PC-9 (cell line): ENCODE measurements at regions not wholly inside any gene's neighbourhood (a gene's known extent, or its start where the extent isn't known, plus 50 kb on each side); places are given as distances from the start of the nearest gene placed in this dataset.

Source experiments
- BruUV-seq: library from RNA; stranded (reverse); fragments of 400-500 nt; replicated peaks from 2 replicates; lab custom pipeline; 2021; lab: Mats Ljungman, UMichigan
- CTCF ChIA-PET: fragments of 300-600 bp; sonication (Branson Sonifier 250); formaldehyde crosslinking; loops from one replicate; lab custom pipeline; 2022; ENCODE audit warnings: antibody characterized with exemption; lab: Charles Lee
- POLR2A ChIA-PET: fragments of 300-600 bp; sonication (Branson Sonifier 250); formaldehyde crosslinking; loops from one replicate; lab custom pipeline; 2022; ENCODE audit warnings: antibody characterized with exemption; ENCODE audit not compliant: unreplicated experiment; lab: Charles Lee
- DNase-seq, 2 experiments: peaks; one replicate each; pipeline versions ENCODE4 v3.0.0 to v3.0.0-alpha.2; 2015 to 2022; ENCODE audit warnings: mixed read lengths in 1 of 2
- H2AFZ ChIP-seq: fragments of 200-600 bp; sonication (generic); 2 replicates; pipeline ENCODE4 v1.8.1; 2017; ENCODE audit warnings: antibody characterized with exemption
- H3F3A ChIP-seq: fragments of 200-600 bp; sonication (generic); 2 replicates; pipeline ENCODE4 v1.8.1; 2017; ENCODE audit warnings: antibody characterized with exemption, mild to moderate bottlenecking, low read depth; ENCODE audit not compliant: insufficient read depth
- H3K27ac ChIP-seq: fragments of 200-600 bp; sonication (generic); 2 replicates; pipeline ENCODE4 v1.6.1; 2016; ENCODE audit warnings: mixed run types
- H3K27me3 ChIP-seq: fragments of 200-600 bp; sonication (generic); 2 replicates; pipeline ENCODE4 v1.6.1; 2016; ENCODE audit warnings: low read depth, mixed run types; ENCODE audit not compliant: insufficient read depth
- H3K36me3 ChIP-seq: fragments of 200-600 bp; sonication (generic); 2 replicates; pipeline ENCODE4 v1.6.1; 2016; ENCODE audit warnings: low read depth, mixed run types
- H3K4me1 ChIP-seq: fragments of 200-600 bp; sonication (generic); replicated peaks from 2 replicates; pipeline ENCODE4 v1.6.1; 2016; ENCODE audit warnings: mixed run types; ENCODE audit not compliant: insufficient read depth
- H3K4me2 ChIP-seq: fragments of 200-600 bp; sonication (generic); 2 replicates; pipeline ENCODE4 v1.6.1; 2017; ENCODE audit warnings: mixed run types
- H3K4me3 ChIP-seq: fragments of 200-600 bp; sonication (generic); 2 replicates; pipeline ENCODE4 v1.6.1; 2016; ENCODE audit warnings: mixed run types
- H3K79me2 ChIP-seq: fragments of 200-600 bp; sonication (generic); 2 replicates; pipeline ENCODE4 v1.6.1; 2017; ENCODE audit warnings: low read depth, mixed run types
- H3K9me2 ChIP-seq: fragments of 200-600 bp; sonication (generic); 2 replicates; pipeline ENCODE4 v1.8.1; 2017; ENCODE audit warnings: mild to moderate bottlenecking; ENCODE audit not compliant: insufficient read depth
- H3K9me3 ChIP-seq: fragments of 200-600 bp; sonication (generic); 2 replicates; pipeline ENCODE4 v1.8.1; 2016; ENCODE audit warnings: low read depth; ENCODE audit not compliant: insufficient read depth
- H4K20me1 ChIP-seq: fragments of 200-600 bp; sonication (generic); 2 replicates; pipeline ENCODE4 v1.8.1; 2017; ENCODE audit not compliant: insufficient read depth
- CTCF ChIP-seq: fragments of 200-600 bp; sonication (generic); conservative IDR thresholded peaks from 2 replicates; pipeline ENCODE4 v1.6.1; 2017; ENCODE audit warnings: mixed run types, antibody characterized with exemption, mild to moderate bottlenecking, moderate library complexity
- EZH2 ChIP-seq: fragments of 200-600 bp; sonication (generic); IDR thresholded peaks from 2 replicates; pipeline ENCODE4 v1.8.0; 2017; ENCODE audit warnings: antibody characterized with exemption, low read depth
- intact Hi-C: fragments of 100-400 bp; cut with micrococcal nuclease; formaldehyde crosslinking; loops from one replicate; pipeline ENCODE4 v1.10.0; 2022; ENCODE audit not compliant: unreplicated experiment

- TF ChIP-seq CTCF, result no peak
- no peak for TF ChIP-seq EZH2
- Histone ChIP-seq H3K4me3 (no peak overlapping the region), H3K27ac (no peak overlapping the region), H3F3A (no peaks in the 10 kb centered on the region), H3K9me3 (no peaks in the 10 kb centered on the region), H2AFZ (peak overlapping the region; percentile 34; the same call in 1 of the 2 replicates), H3K4me2 (no peak overlapping the region), H3K27me3 (no peaks in the 10 kb centered on the region), H3K36me3 (no peaks in the 10 kb centered on the region), H3K4me1 (no peaks in the 10 kb centered on the region), H4K20me1 (no peaks in the 10 kb centered on the region), H3K79me2 (no peaks in the 10 kb centered on the region), H3K9me2 (no peaks in the 10 kb centered on the region)
- BruUV-seq, result no TSS peak
- ChIA-PET POLR2A (interaction anchor here (0.6 kb wide), 1 partner anchor 9 kb away, joined by 6 read pairs; no protein-coding TSS in a partner anchor), CTCF (interaction anchor here (0.6 kb wide), 1 partner anchor 204 kb away, joined by 5 read pairs; no protein-coding TSS in a partner anchor)
- intact Hi-C loops, result no loop called here
- peak; percentile 6 to 53 for DNase-seq
Measured at GRCh38 chr6:147642458-147642857, 134.0 kb downstream of the SAMD5 start.

GRCh38 chr6:147643341-147644200 lies 135.1 kb downstream of the SAMD5 start:
- intact Hi-C loops, result no loop called here
- POLR2A ChIA-PET, result no interaction called here
- no peak for TF ChIP-seq CTCF
- no peak for TF ChIP-seq EZH2

GRCh38 chr6:147648916-147649315 lies 140.4 kb downstream of the SAMD5 start:
- Histone ChIP-seq H3K4me3 (no peak overlapping the region), H3K9me2 (no peaks in the 10 kb centered on the region; the same call in 1 of the 2 replicates), H3K79me2 (no peaks in the 10 kb centered on the region), H3F3A (no peaks in the 10 kb centered on the region), H4K20me1 (no peaks in the 10 kb centered on the region), H3K27me3 (no peaks in the 10 kb centered on the region), H3K9me3 (no peaks in the 10 kb centered on the region), H2AFZ (no peak overlapping the region), H3K36me3 (no peaks in the 10 kb centered on the region), H3K4me2 (no peak overlapping the region), H3K27ac (no peak overlapping the region), H3K4me1 (no peaks in the 10 kb centered on the region)
- DNase-seq, result no peak
- POLR2A ChIA-PET, result interaction anchor here (0.7 kb wide), 2 partner anchors 434 to 928 kb away, joined by 3 to 9 read pairs; no protein-coding TSS in a partner anchor
- BruUV-seq, result no TSS peak
- no peak for TF ChIP-seq CTCF
- no peak for TF ChIP-seq EZH2
- CTCF ChIA-PET, result interaction anchor here (0.7 kb wide), 1 partner anchor 531 kb away, joined by 3 read pairs; no protein-coding TSS in a partner anchor
- intact Hi-C loops, result no loop called here

More at GRCh38 chr6:147643341-147644200, 135.1 kb downstream of the SAMD5 start:
- DNase-seq, result no peak
- Histone ChIP-seq H3K36me3 (no peaks in the 10 kb centered on the region), H3K9me3 (no peaks in the 10 kb centered on the region), H3K4me2 (no peak overlapping the region), H3K4me1 (no peaks in the 10 kb centered on the region), H4K20me1 (no peaks in the 10 kb centered on the region), H3K79me2 (no peaks in the 10 kb centered on the region), H3K4me3 (no peak overlapping the region), H3F3A (no peaks in the 10 kb centered on the region), H3K27ac (no peak overlapping the region), H3K9me2 (no peaks in the 10 kb centered on the region), H2AFZ (no peak overlapping the region), H3K27me3 (no peaks in the 10 kb centered on the region)
- BruUV-seq, result no TSS peak
- CTCF ChIA-PET, result no interaction called here
